Astrocyte (in vitro differentiated cells and primary cell): ENCODE measurements at regions not wholly inside any gene's neighbourhood (a gene's known extent, or its start where the extent isn't known, plus 50 kb on each side); places are given as distances from the start of the nearest gene placed in this dataset.

Experiments used
- EZH2 ChIP-seq: IDR thresholded peaks from 2 replicates; pipeline ENCODE4 v1.6.1; 2012; ENCODE audit warnings: mild to moderate bottlenecking, low read length, inconsistent platforms; ENCODE audit not compliant: insufficient read depth
- TF ChIP-seq, protein P1 (sequence below): IDR thresholded peaks from 2 replicates; pipeline ENCODE4 v1.5.1; 2011; ENCODE audit warnings: low read depth, mild to moderate bottlenecking, inconsistent platforms, low read length, moderate library complexity; ENCODE audit not compliant: insufficient read depth

DNA sequence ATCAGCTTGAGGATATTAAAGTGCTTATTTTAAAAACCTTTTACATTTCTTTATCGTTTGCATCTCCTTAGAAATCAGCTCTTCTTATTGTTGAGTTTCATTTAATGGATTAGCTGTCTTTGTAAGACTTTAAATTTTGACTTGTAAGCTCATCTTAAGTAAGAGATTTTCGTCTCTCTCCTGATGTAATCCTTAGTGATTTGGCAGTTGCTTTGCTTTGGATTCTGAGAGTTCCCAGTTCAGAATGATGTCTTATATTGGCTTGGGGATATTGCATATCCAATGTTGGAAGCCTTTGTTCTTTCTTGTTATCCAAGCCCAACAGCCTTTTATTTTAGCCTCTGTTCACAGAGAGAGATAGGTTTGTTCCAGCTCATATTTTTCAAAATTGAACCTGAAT lies 212.1 kb downstream of the ARL6IP6 start:
- TF ChIP-seq, protein P1, sequence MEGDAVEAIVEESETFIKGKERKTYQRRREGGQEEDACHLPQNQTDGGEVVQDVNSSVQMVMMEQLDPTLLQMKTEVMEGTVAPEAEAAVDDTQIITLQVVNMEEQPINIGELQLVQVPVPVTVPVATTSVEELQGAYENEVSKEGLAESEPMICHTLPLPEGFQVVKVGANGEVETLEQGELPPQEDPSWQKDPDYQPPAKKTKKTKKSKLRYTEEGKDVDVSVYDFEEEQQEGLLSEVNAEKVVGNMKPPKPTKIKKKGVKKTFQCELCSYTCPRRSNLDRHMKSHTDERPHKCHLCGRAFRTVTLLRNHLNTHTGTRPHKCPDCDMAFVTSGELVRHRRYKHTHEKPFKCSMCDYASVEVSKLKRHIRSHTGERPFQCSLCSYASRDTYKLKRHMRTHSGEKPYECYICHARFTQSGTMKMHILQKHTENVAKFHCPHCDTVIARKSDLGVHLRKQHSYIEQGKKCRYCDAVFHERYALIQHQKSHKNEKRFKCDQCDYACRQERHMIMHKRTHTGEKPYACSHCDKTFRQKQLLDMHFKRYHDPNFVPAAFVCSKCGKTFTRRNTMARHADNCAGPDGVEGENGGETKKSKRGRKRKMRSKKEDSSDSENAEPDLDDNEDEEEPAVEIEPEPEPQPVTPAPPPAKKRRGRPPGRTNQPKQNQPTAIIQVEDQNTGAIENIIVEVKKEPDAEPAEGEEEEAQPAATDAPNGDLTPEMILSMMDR = no peak
- TF ChIP-seq EZH2 = no peak
